Muscle of back (tissue), 3 donors: ENCODE measurements at regions not wholly inside any gene's neighbourhood (a gene's known extent, or its start where the extent isn't known, plus 50 kb on each side); places are given as distances from the start of the nearest gene placed in this dataset.
"Not testable (repeated sequence)": the region's sequence is repeated elsewhere in the genome, so short reads cannot be mapped to it uniquely, and the experiment has no call there.

Experiments
- DNase-seq, 3 donors: peaks; one replicate each; pipeline versions ENCODE4 v3.0.0 to v3.0.0-alpha.2; 2013

DNA sequence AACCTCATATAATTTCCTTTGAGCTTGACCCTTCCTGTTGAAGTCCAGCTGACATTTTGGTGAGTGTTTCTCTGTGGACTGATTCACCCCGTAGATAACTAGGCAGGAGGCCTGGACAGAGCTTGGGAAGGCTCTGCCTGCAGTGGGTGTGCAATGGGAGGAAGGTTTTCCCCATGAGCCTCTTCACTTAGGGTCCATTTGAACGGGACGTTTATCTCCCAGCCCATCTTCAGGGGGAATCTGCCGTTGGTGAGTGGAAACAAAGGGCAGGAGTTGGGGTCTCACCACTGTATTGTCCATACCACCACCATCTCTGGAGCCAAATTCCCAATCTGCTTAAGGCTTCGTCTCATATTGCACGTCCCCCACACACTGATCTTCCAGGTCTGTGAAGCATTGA, 825.6 kb upstream of the TPTE start:
- not testable (repeated sequence) for DNase-seq

DNA sequence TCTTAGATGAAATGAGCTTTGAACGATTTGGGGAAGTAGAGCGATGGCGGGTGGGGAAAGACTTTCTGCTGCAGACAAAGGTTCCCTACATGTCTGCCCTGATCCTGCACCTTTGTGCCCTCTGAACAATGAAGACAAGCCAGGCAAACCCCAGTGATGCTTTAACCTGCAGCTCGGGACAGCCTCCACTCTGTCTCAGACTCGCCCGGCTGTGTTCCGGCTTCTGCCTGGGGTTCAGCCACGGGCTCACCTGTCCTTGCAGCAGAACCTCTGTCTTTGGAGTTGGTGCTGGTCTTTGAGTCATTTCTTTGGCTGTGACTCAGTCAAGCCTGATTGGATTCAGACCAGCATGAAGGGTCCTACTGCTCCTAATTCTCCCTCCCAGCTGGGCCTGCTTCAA, 823.6 kb upstream of the TPTE start:
- DNase-seq: not testable (repeated sequence)

DNA sequence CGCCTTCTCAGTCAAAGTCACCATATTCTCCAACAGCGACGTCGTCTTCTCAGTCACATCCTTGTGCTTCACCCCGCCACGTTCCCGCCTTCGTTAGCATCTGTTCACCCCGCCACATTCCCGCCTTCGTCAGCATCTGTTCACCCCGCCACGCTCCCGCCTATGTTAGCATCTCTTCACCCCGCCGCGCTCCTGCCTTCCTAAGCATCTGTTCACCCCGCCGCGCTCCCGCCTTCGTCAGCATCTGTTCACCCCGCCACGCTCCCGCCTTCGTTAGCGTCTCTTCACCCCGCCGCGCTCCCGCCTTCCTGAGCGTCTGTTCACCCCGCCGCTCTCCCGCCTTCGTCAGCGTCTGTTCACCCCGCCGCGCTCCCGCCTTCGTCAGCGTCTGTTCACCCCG, 816.4 kb upstream of the TPTE start:
- DNase-seq: not testable (repeated sequence)

DNA sequence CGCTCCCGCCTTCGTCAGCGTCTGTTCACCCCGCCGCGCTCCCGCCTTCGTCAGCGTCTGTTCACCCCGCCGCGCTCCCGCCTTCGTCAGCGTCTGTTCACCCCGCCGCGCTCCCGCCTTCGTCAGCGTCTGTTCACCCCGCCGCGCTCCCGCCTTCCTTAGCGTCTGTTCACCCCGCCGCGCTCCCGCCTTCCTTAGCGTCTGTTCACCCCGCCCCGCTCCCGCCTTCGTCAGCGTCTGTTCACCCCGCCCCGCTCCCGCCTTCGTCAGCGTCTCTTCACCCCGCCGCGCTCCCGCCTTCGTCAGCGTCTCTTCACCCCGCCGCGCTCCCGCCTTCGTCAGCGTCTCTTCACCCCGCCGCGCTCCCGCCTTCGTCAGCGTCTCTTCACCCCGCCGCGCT, 815.9 kb upstream of the TPTE start:
- DNase-seq: not testable (repeated sequence)

DNA sequence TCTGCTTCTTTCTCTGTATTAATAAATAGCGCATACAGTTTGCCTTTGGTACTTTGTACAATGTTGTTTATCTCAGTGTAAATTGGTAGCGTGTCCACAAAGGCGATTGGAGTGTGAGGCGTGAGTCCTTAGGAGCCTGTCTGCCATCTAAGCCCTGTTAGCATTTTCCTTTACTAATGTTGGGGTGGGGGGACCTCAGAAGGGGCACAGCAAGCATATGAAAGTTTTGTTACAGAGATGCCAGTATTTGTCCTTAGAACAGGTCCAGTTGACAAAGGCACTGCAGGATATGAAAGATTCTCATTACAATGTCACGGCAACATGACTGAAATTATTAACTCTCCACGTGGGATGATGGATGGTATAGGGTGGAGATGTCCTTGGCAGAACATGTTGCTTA, 796.8 kb upstream of the TPTE start:
- DNase-seq: not testable (repeated sequence)

DNA sequence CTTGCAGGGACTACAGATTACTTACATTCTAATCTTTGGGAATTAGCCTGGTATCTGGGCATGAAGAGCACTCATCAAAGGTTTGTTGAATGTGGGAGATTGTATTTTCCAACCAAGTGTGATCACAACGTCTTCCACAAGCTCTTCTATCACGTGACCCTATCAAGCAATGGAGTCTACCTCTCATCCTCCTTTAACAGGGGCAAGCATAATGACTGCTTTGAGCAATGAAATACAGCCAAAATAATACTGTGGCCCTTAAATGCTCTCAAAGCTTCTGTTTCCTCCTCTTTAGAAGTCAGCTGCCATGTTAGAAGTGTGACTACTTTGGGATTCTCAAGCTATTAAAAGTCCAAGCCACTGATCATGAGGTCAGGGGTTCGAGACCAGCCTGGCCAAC, 794.2 kb upstream of the TPTE start:
- not testable (repeated sequence) for DNase-seq

DNA sequence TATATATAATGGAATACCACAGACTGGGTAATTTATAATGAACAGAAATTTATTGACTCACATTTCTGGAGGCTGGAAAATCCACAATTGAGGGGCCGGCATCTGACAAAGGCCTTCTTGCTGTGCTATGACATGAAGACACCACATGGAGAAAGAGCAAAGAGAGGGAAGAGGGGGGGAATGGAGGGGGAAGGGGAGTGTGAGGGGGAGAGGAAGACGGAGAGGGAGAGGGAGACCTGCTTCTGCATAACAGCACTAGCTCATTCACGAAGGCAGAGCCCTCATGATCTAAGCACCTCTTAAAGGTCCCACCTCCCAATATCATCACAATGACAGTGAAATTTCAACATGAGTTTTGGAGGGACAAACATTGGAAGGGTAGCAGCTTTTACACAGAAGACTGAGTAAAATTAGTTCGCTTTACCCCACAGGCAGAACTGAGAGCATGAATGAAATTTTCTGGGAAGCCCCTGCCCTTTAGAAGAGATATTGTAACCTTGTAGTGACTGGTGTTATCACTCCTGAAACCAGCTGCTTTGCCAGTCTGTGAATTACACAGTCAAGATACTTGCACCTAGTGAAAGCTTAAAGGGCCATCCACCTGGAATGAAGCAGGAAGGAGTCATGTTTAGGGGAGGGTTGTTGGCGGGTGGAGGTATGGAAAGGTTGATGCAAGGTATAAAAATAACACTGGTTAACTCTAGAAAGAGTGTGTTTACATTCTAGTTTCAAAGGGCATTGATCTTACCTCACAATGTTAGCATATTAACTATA, 793.0 kb upstream of the TPTE start:
- DNase-seq: not testable (repeated sequence)

DNA sequence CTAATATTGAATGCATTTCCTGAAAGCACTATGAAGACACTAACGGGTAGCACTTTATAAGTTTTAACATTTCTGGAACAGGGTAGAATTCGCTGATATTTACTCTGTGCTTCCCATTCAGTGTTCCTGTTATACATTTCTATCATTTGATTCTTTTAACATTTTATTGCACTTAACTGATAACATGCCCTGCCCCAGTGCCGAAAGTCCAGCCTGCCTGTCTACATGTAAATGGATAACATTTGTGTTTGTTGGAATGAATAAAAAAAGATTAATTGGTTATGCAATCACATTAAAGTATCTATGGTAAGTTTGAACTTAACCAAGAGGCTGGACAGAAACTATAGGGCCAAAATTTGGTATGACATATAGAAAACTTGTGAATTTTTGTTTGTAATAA, 790.5 kb upstream of the TPTE start:
- no peak for DNase-seq

DNA sequence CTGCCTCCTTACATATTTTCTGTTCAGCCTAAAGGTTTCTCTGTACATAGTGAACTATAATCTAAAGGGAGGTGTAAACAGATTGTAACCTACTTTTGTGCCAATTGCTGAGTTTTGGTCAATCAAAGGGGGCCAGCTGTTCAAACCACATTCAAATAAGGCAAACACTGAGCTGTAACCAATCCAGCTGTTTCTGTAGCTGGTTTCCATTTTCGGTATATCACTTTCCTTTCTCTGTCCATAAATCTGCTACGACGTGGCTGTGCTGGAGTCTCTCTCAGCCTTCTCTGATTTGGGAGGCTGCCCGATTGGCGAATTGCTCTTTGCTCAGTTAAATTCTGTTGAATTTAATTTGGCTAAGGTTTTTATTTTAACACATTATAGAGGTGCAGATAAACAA, 790.1 kb upstream of the TPTE start:
- DNase-seq: not testable (repeated sequence)

DNA sequence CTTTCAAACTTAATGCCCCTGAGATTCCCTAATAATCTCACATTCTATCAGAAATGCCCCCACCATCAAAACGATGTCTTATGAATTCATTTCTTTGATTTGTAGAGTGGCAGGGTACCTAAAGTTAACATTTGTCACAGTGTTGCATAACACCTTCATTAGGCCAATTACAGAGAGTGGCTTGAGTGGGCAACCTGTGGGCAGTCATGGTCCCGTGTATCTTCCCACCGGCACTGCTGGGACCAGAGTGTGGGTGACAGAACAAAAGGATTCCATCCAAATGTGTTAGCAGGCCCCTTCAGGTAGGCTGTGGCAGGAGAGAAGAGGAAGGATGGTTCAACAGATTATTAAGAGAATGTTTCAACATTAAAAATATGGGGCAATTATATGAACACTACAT, 788.8 kb upstream of the TPTE start:
- not testable (repeated sequence) for DNase-seq

DNA sequence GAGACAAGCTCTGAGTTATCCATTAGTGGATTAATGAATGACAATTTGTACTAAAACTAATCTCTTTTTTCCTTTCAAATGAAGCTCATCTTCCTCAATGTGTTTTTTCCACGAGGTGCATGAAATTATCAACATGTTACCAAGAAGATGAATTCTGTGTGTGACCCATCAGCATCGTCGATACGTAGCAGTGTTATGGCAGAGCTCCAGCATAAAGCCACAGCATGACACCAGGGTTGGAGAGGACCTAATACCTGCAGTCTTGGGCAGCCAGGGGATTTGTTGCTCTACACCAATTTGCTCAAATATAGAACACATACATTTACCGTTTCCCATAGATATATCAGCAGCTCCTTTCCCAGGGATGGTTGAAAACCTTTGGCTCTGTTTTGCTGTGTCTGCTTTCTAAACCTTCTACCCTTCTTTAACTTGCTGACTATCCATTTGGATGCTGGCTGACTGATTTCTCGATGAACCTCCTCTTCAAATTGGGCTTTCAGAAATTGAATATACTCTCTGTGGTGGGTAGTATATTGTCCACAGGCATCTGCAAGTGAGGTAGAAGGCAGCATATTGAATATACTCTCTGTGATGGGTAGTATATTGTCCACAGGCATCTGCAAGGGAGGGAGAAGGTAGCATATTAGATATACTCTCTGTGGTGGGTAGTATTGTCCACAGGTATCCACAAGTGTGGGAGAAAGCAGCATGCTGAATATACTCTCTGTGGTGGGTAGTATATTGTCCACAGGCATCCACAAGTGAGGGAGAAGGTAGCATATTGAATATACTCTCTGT, 787.4 kb upstream of the TPTE start:
- not testable (repeated sequence) for DNase-seq

DNA sequence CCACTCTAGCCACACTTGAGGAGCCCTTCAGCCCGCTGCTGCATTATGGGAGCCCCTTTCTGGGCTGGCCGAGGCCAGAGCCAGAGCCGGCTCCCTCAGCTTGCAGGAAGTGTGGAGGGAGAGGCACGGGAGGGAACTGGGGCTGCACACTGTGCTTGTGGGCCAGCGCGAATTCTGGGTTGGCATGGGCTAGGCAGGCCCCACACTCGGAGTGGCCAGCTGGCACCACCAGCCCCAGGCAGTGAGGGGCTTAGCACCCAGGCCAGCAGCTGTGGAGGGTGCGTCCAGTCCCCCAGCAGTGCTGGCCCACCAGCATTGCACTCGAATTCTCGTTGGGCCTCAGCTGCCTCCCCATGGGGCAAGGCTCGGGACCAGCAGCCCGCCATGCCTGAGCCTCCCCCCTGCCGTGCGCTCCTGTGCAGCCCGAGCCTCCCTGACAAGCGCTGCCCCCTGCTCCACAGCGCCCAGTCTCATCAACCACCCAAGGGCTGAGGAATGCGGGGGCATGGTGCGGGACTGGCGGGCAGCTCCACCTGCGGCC, 785.9 kb upstream of the TPTE start:
- DNase-seq: no peak

DNA sequence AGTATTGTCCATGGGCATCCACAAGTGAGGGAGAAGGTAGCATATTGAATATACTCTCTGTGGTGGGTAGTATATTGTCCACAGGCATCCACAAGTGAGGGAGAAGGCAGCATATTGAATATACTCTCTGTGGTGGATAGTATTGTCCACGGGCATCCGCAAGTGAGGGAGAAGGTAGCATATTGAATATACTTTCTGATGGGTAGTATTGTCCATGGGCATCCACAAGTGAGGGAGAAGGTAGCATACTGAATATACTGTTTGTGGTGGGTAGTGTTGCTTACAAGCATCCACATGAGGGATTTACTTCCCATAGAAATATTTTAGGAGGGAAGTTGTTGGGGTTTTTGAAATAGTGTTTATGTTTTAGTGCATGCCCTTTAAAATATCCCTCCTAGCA, 784.1 kb upstream of the TPTE start:
- not testable (repeated sequence) for DNase-seq

DNA sequence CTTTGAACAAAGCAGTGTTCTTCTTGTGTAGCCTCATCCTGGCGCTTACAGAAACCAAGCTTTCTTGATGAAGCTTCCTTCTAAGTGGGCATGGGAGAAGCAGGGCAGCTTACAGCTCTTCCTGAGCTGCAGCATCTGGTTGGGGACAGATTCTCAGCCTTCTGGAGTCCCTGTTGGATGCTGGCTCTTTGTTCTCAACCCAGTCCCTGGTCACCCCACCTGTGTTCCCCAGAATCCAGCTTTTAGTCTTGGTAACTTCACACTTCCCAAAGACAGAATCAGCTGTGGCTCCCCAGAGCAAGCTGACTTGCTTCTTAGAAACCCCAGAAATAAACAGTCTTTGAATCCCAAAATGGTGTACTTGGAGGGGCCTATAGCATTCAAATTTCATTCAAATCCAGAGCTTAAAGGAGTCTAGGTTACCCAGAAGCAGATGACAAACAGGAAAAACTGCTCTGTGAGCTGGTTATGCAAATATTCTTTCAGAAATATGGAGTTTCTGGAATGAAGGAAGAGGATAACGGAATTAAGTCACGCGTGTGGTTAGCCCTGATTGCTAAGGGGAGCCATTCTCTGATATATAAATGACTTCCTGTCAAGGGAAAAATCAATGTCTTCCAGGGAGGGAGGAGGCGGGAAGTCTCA, 783.4 kb upstream of the TPTE start:
- not testable (repeated sequence) for DNase-seq

DNA sequence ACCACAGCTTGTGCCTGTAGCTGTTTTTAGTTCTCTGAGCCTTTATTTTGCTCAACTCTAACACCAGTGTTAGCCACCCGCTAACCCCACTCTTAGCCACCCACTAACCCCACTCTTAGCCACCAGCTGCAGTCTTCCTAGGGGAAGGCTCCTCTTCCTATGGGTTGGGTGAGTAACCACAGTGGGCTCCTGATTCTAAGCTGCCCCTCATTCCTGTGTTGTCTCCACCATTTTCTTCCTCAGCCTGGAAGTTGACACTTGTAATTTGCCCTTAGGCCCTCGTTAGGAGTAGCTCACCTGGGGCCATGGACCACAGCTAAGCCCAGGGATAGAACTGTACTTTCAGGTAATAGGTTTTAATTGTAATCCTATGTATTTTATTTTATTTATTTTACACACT, 782.9 kb upstream of the TPTE start:
- DNase-seq: no peak

DNA sequence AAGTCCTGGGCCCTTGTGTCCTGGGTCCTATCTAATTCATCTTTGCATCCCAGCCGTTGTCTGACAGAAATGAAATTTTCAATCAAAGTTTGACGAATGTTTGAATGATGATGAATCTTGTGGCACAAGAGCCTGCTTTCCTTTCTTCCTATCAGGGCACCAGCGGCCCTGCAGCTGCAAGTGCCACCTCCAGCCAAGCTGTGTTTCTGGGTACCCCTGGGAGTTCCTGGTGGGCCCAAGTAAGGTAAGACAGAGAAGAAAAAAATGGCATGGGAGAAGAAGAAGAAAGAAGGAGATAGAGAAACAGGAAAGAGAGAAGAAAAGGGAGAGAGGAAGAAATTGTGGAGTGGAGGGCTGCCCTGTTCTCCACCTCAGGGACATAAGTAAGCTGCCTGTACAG, 782.1 kb upstream of the TPTE start:
- no peak for DNase-seq

DNA sequence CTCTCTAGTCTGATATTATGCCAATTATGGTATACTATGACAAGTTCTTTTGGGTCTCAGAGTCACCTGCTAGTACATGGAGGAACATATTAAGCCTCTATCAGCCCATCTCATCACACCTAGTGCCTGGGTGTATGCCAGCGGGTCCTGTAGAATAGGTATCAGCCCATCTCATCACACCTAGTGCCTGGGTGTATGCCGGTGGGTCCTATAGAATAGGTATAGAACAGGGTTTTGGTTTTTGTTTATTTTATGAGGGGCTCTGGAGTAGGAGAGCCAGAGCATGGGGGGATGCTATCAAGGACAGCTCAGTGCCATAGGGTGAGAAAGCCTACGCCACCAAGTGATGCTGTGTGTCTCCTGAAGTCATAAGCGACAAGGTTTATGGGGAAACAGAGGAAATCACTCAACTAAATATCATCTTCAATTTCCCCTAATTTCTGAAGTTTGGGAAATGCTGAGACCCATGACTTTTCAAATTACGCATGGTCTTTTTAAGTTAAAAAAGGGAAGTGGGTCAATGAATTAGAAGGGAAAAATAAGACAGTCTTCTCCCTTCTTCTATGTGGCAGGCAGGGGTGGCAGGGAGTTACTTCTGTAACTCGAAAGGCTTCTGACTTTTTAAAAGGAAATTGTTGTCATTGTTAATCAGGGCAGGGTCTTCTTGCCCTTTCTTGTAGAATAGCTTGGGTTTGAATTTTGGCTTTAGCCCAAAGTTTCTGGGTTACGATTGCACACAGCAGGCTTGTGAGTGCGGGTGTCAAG, 781.0 kb upstream of the TPTE start:
- not testable (repeated sequence) for DNase-seq

DNA sequence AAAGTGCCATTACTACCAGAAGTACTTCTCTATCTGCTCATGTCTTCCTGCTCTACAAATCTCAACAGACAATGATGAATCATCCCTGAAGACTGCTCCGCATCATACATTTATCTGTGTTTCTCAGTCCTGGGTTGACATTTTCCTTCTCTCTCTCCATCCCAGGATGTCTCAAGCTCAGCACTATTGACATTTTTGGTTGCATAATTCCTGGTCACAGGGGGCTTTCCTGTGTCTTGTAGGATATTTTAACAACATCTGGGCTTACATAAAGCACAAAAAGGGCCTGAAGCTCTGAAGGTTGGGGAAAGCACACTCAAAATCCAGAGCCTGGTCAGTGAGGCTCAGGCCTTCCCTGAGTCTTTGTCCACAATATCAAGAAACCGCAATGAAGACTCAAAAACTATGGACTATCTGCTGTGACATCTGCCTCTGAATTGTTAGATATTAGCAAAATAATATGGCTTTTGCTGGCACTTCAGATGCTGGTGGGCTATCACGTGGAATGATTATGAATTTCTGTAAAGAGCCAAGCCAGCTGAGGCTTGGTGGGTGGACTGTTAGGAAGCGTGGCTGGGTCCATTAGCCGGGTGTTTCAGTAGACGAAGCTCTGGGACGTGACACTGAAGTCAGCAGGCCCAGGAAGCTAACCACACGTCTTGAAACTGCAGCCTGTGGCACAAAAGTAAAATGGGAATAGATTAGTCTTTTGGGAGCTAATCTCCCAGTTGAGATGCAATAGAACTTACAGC, 780.2 kb upstream of the TPTE start:
- DNase-seq: not testable (repeated sequence)

DNA sequence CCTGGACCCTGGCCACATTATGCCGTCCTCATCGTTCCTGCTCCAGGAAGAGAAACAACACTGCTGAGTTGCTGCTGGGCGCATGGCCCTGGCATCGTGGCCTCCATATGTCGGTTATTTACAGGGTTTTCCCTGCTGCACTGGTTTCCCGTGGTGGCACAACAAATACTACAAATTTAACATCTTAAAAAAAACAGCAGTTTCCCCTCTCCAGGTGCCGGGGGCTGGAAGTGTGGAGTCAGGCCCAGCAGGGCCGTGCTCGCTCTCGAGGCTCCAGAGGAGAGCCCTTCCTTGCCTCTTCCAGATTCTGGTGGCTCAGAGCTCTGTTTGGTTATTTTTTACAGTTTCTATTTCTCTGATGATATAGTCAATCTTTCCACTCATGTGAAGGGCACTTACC, 777.8 kb upstream of the TPTE start:
- not testable (repeated sequence) for DNase-seq

DNA sequence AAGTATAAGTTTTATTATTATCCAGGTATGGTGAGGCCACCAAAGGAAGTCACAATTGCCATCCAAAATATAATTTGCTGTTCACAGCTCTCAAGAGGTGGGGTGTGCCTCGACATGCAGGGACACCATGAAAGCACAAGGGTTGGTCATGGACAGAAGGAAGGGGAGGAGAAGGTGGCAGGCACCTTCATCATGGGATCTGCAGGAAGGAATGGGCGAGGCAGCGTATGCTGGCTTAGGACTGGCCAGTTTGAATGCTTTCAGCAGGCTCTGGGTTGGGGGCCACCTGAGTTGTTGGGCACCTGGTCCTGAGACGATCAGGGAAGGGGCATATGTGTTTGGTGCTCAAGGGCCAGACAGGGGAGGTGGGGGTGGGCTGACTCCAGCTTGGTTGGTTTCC, 777.2 kb upstream of the TPTE start:
- not testable (repeated sequence) for DNase-seq

DNA sequence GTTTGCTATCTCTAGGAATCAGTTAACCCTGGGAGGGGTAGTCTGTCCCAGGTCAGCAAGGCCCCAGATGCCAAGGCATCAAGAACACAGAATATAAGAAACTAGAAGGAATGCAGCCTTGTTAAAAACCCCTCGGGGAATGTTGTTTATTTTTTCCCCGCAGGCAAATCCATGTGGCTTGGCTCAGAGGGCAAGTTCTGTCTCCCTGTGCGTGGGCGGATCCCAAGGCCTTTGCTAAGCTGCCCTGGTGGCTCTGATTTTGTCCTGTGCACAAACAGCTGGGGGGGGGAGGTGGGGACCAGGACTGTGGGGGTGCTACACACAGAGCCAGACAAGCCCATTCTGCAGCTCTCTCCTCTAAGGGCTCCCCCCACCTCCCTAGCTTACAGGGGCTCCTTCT, 776.8 kb upstream of the TPTE start:
- DNase-seq: not testable (repeated sequence)
